ENCODE measurements at regions not wholly inside any gene's neighbourhood (a gene's known extent, or its start where the extent isn't known, plus 50 kb on each side); places are given as distances from the start of the nearest gene placed in this dataset.

GRCh38 chr9:79131246-79131774 is 440.5 kb upstream of the TLE4 start:
- Histone ChIP-seq H3K27ac (ENCODE audit: insufficient read depth, low read depth, low read length) (no peak overlapping the region), H3K9me1 (replicated peaks; ENCODE audit: control insufficient read depth, extremely low read depth, insufficient read depth, low read length) (no peaks in the 10 kb centered on the region), H2AFZ (ENCODE audit: low read depth, low read length) (no peak overlapping the region), H3K79me2 (ENCODE audit: control insufficient read depth, insufficient read depth, low read length) (no peaks in the 10 kb centered on the region), H3K9ac (replicated peaks; ENCODE audit: extremely low read depth, insufficient read depth, low read length) (no peak overlapping the region), H3K4me1 (ENCODE audit: control insufficient read depth, extremely low read depth, insufficient read depth, low read length) (no peaks in the 10 kb centered on the region), H3K4me3 (replicated peaks in 1 of 3; ENCODE audit: insufficient read depth in 1 of 3, low read depth in 1 of 3, low read length in 3 of 3) (no peak overlapping the region), H3K9me3 (replicated peaks; ENCODE audit: control insufficient read depth, insufficient read depth, low read length) (no peaks in the 10 kb centered on the region), H3K4me2 (ENCODE audit: insufficient read depth, low read length) (no peak overlapping the region), H3K27me3 (ENCODE audit: control insufficient read depth in 2 of 2, insufficient read depth in 2 of 2, low read length in 2 of 2) (no peaks in the 10 kb centered on the region), H3K36me3 (ENCODE audit: control insufficient read depth in 2 of 2, extremely low read depth in 1 of 2, insufficient read depth in 2 of 2, low read length in 2 of 2) (no peaks in the 10 kb centered on the region), H4K20me1 (replicated peaks; ENCODE audit: control insufficient read depth, extremely low read depth, insufficient read depth, low read length) (no peaks in the 10 kb centered on the region)
- ChIA-PET POLR2A (no interaction called here), CTCF (interaction anchor here (0.7 to 3.0 kb wide), 8 partner anchors 12 to 1044 kb away, joined by 3 to 9 read pairs (median 4); no protein-coding TSS in a partner anchor)
- FAIRE-seq, result no peak
- intact Hi-C loops (cut with micrococcal nuclease) (loop anchor here (5.0 kb wide), 4 partner anchors 101 to 1046 kb away; partner anchors contain the start of gene TLE4), dilution Hi-C loops (cut with MboI; ENCODE audit: extremely low pct_ligation_motif_present, low sequenced_read_pairs) (no loop called here)
- TF ChIP-seq EZH2 (IDR thresholded peaks at IDR 0.05; ENCODE audit: borderline replicate concordance, low read depth, low read length, severe bottlenecking) (no peak), POLR2AphosphoS5 (IDR thresholded peaks at IDR 0.05; ENCODE audit: insufficient read depth, low read depth, low read length) (no peak), GATA2 (IDR thresholded peaks at IDR 0.05; ENCODE audit: insufficient read depth, insufficient read length, low read depth, low read length) (no peak), FOS (IDR thresholded peaks at IDR 0.05; ENCODE audit: borderline replicate concordance, insufficient read depth, low read length) (no peak), MAX (IDR thresholded peaks at IDR 0.05; ENCODE audit: insufficient read depth, insufficient read length) (no peak), JUN (IDR thresholded peaks at IDR 0.05; ENCODE audit: borderline replicate concordance, insufficient read depth, insufficient read length, low read depth) (no peak), MYC (IDR thresholded peaks at IDR 0.05; ENCODE audit: low read depth, low read length) (no peak), POLR2A (IDR thresholded peaks at IDR 0.05; ENCODE audit: low read depth, low read length) (no peak)
- TF ChIP-seq, protein P1, sequence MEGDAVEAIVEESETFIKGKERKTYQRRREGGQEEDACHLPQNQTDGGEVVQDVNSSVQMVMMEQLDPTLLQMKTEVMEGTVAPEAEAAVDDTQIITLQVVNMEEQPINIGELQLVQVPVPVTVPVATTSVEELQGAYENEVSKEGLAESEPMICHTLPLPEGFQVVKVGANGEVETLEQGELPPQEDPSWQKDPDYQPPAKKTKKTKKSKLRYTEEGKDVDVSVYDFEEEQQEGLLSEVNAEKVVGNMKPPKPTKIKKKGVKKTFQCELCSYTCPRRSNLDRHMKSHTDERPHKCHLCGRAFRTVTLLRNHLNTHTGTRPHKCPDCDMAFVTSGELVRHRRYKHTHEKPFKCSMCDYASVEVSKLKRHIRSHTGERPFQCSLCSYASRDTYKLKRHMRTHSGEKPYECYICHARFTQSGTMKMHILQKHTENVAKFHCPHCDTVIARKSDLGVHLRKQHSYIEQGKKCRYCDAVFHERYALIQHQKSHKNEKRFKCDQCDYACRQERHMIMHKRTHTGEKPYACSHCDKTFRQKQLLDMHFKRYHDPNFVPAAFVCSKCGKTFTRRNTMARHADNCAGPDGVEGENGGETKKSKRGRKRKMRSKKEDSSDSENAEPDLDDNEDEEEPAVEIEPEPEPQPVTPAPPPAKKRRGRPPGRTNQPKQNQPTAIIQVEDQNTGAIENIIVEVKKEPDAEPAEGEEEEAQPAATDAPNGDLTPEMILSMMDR (IDR thresholded peaks at IDR 0.05; ENCODE audit: extremely low read depth in 1 of 2, insufficient read depth in 1 of 2, low read depth in 1 of 2, low read length in 2 of 2), result no peak
- DNase-seq (ENCODE audit: low read depth, low spot score), result no peak
- BruUV-seq (replicated peaks), result no TSS peak
